IPS-NIHi11 (cell line): ENCODE measurements at regions not wholly inside any gene's neighbourhood (a gene's known extent, or its start where the extent isn't known, plus 50 kb on each side); places are given as distances from the start of the nearest gene placed in this dataset.
A peak's percentile ranks its signal among the peaks of the same experiment; 100 is the strongest.
"Not testable (repeated sequence)": the region's sequence is repeated elsewhere in the genome, so short reads cannot be mapped to it uniquely, and the experiment has no call there.

Experiments
- DNase-seq: peaks from one replicate; pipeline ENCODE4 v3.0.0; 2012; ENCODE audit warnings: mixed read lengths, low spot score

- DNase-seq, result no peak
Measured at GRCh38 chr13:82002710-82003109, 1661.8 kb upstream of the SPRY2 start.

- DNase-seq, result no peak
Measured at GRCh38 chr13:81995316-81995715, 1654.4 kb upstream of the SPRY2 start.

- no peak for DNase-seq
Measured at GRCh38 chr13:81990652-81991051, 1649.7 kb upstream of the SPRY2 start.

- DNase-seq, result no peak
Measured at GRCh38 chr13:81988567-81988966, 1647.6 kb upstream of the SPRY2 start.

- no peak for DNase-seq
Measured at GRCh38 chr13:81987677-81988357, 1646.9 kb upstream of the SPRY2 start.

- DNase-seq, result peak; percentile 16
Measured at GRCh38 chr13:81987159-81987558, 1646.2 kb upstream of the SPRY2 start.

- no peak for DNase-seq
Measured at GRCh38 chr13:81986308-81986707, 1645.4 kb upstream of the SPRY2 start.

GRCh38 chr13:81957121-81957520 lies 1616.2 kb upstream of the SPRY2 start:
- peak; percentile 48 for DNase-seq

- DNase-seq, result peak; percentile 20
Measured at GRCh38 chr13:81929988-81930387, 1589.1 kb upstream of the SPRY2 start.

GRCh38 chr13:81927347-81927746 lies 1586.4 kb upstream of the SPRY2 start:
- DNase-seq, result no peak

- DNase-seq, result no peak
Measured at GRCh38 chr13:81917810-81918209, 1576.9 kb upstream of the SPRY2 start.

- DNase-seq, result no peak
Measured at GRCh38 chr13:81916461-81916860, 1575.5 kb upstream of the SPRY2 start.

- DNase-seq, result no peak
Measured at GRCh38 chr13:81907787-81908372, 1567.0 kb upstream of the SPRY2 start.

- DNase-seq, result no peak
Measured at GRCh38 chr13:81888855-81889254, 1547.9 kb upstream of the SPRY2 start.

GRCh38 chr13:81874681-81875661 lies 1534.0 kb upstream of the SPRY2 start:
- peak; percentile 57 for DNase-seq

- no peak for DNase-seq
Measured at GRCh38 chr13:81874253-81874652, 1533.3 kb upstream of the SPRY2 start.

- no peak for DNase-seq
Measured at GRCh38 chr13:81872581-81872980, 1531.7 kb upstream of the SPRY2 start.

- DNase-seq, result not testable (repeated sequence)
Measured at GRCh38 chr13:81871751-81872325, 1530.9 kb upstream of the SPRY2 start.

- no peak for DNase-seq
Measured at GRCh38 chr13:81848291-81848690, 1507.4 kb upstream of the SPRY2 start.

- DNase-seq, result no peak
Measured at GRCh38 chr13:81846771-81847170, 1505.8 kb upstream of the SPRY2 start.

- DNase-seq, result no peak
Measured at GRCh38 chr13:81821259-81821658, 1480.3 kb upstream of the SPRY2 start.

GRCh38 chr13:81800433-81800832 lies 1459.5 kb upstream of the SPRY2 start:
- no peak for DNase-seq
